GM21737 (cell line): ENCODE measurements at regions not wholly inside any gene's neighbourhood (a gene's known extent, or its start where the extent isn't known, plus 50 kb on each side); places are given as distances from the start of the nearest gene placed in this dataset.

Experiments
- ATAC-seq: cut with Tn5 transposase; IDR thresholded peaks from one replicate; pipeline ENCODE4 v1.9.1; 2021; ENCODE audit warnings: mild to moderate bottlenecking, moderate library complexity; ENCODE audit not compliant: unreplicated experiment

DNA sequence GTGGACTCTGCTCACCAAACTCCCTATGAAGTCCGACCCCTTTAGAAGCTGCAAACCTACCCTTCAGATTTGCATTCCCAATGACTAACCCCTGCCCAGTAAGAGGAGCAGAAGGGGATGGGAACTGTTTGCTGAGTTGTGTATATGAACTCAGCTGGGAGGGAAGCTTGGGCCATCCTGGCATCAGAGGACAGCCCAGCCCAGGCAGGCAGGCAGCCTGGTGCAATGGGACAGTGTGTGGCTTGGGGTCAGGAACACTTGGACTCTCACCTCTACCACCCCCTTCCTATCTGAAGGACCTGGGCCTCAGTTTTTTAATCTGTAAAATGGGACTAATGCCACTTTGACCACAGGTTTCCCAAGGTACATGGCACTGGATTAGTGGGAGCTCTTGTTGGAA is 147.4 kb upstream of the GPR26 start:
- ATAC-seq: no peak

DNA sequence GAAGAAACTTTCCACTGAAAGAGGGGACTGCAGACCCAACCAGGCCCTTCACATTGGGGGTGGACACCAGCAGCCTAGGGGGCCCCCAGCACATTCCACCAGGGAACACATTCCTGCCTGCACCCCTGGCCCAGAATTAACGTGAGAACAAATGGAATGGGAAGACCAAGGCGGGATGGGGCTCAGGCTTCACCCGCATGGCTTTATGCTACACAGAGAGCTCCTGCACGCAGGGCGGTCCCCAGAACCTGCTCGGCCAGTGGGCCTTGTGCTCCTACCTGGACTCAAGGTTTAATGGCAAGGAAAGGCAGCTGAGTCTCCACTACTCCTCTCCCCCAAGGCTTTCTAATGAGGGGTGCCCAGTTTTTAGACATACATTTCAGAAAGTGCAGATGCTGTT is 146.3 kb upstream of the GPR26 start:
- no peak for ATAC-seq

- ATAC-seq: no peak
Measured at GRCh38 chr10:123521076-123521475, 145.1 kb upstream of the GPR26 start.

GRCh38 chr10:123521556-123521955 is 144.6 kb upstream of the GPR26 start:
- no peak for ATAC-seq

GRCh38 chr10:123522702-123523312 is 143.3 kb upstream of the GPR26 start:
- no peak for ATAC-seq

- no peak for ATAC-seq
Measured at GRCh38 chr10:123523833-123524232, 142.3 kb upstream of the GPR26 start.

- no peak for ATAC-seq
Measured at GRCh38 chr10:123526356-123527064, 139.6 kb upstream of the GPR26 start.

DNA sequence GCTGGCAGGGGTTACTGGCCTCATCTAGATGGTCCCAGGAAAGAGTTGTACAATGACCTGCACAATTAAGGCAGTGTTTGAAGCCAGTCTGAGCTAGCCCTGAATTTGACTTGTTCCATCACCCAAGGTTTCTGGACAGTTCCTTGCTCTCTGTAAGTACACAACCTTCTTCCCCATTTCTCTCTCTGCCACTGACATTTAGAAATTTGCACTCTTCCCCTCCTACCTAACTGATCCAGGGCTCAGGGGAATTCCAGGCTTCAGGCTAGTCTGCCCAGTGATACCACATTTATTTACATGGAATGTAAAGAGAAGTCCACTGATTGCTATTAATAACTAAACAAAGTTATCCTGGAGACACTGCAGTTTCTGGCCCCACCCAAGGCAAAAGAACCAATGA is 139.0 kb upstream of the GPR26 start:
- ATAC-seq: no peak

DNA sequence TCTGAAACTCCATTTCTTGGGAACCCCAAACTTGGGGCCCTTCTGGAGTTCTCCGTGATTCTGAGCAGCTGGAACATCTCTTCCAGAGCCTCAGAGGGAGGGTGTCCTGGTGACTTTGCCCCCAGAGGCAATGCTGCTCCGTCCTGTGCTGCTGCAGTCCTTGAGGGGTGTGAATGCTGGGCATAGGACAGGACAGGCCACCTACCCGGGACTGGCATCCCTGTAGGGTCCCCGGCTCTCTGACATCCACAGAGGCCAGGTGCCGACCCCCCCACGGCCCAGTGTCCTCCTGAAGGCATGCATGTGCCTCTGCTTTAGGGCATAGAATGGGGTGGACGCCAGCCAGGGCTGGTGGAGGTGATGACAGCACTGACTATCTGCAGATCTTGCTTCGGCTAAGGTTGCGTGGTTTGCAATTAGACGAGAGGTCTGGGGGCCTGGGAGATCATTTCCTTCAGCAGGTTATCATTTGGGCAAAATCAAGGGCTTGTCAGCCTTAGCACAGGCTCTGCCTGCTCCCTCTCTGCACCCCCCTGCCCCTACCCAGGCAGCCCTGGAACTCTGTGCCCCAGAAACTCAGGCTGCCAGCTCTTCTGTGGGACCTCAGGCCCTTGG is 136.9 kb upstream of the GPR26 start:
- no peak for ATAC-seq

DNA sequence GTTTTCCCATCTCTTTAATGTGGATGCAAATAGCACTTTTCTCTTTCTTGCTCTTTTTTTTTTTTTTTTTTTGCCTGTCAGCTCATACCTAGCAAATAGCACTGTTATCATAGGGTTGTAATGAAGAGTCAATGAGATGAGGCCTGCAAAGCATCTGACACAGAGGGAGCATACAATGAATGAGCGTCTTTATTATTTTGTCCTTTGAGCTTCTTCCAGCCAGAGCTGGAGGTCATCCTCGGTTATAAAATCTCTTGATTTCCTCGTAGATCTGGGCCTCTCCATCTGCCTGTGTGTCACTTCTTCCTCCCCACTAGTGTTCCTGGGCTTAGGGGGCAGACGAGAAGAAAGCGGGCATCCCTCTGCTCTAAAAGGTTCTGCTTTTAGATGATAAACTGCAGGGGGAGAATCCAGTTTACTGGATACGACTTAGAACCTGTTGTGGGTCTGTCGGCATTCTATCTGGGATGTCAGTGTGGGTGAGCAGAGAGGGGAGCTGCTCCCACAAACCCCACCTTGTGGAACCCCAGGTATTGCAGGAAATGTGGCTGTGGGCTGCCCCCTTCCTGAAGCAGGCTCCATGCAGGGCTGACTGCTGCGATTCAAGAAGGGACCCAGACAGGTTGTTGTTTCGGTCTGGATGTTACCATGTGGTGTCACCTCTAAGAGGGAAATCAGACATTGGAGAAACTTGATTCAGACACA is 135.8 kb upstream of the GPR26 start:
- no peak for ATAC-seq

DNA sequence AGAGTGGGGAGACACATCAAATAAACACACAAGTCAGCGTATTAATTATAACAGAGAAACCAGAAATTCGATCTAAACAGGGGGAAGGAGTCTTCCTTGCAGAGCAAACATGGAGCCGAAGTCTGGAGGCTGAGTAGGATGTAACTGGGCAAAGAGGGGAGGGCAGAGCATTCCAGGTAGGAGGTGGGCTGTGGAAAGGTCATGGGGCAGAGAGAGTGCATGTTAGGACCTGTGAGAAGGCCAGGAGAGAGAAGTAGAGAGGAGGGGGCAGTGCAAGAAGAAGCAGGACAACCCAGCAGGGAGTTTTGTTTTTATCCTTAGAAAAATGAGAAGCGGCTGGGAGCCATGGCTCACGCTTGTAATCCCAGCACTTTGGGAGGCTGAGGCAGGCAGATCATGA is 130.8 kb upstream of the GPR26 start:
- ATAC-seq: no peak

GRCh38 chr10:123536176-123536845 is 129.8 kb upstream of the GPR26 start:
- no peak for ATAC-seq

DNA sequence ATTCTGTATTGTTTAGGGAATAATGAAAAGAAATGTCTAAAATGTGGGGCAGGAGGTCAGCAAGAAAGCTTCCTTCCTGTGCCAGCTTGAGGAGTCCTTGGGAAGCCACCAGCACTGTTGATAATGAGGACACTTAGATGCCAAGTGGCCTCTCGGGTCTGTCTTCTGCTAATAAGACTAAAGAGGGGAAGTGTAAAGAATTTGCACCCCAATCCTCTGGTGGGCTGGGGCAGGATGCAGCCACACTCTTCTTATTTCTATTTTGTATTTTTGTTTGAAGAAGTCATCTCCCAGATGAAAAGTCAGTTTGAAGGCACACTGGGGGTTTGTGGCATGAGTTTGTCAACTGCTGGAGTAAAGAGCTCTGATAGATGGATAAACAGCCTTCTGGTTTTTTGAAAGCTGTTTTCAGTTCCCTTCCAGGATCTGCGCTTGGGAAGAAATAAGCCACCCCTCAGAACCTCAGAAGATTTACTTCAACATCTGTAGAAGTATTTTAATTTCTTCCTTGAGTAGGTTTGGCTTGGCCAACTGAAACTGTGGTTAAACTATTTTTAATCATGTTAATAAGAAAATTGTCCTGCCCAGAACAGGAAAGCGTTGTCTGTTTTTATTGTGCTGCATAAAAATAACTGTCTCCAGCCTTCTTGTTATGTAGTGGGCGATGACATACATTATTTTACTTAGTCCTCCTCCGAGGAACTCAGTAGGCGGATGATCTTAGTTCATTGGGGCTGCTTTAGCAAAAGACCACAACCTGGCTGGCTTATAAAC is 128.8 kb upstream of the GPR26 start:
- ATAC-seq: no peak

DNA sequence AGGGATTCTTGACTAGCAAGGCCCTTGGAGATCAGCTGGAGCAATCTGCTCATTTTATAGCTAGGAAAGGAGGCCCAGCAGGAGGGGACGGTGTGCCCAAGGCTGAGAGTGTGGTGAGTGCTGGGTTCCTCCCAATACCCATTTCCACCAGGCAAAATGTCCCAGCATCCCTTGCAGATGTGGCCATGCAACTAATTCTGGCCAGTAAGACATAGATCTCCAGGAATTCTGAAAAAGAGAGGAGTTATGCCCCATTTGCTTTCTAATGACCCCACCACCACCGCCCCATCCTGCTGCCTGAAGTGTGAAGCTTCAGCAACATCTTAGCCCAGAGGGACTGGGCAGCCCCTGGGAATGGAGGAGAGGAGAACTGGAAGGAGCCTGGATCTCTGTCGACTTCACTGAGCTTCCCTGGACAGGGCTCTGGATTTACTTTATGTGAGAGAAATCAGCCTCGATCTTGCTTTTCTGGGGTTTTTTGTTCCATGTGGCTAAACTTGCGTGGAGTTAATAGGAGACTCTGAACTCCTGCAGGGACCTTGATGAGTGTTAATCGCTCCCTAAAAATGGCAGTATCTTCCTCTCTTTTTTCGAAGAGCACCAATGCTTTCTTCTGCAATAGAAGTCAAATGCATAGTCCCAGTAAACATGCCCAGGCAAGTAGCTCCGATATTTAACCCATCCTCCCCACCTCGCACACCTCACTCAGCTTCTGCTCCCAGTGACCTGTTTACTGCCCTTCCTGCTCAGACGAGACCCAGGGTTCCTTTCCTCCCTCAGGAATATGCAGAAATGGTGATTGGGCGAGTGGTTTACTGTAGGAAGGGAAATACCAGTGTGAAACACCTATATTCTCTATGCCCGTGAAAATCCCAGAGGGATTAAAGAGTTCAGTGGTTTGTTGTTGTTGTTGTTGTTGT is 127.5 kb upstream of the GPR26 start:
- ATAC-seq: no peak

DNA sequence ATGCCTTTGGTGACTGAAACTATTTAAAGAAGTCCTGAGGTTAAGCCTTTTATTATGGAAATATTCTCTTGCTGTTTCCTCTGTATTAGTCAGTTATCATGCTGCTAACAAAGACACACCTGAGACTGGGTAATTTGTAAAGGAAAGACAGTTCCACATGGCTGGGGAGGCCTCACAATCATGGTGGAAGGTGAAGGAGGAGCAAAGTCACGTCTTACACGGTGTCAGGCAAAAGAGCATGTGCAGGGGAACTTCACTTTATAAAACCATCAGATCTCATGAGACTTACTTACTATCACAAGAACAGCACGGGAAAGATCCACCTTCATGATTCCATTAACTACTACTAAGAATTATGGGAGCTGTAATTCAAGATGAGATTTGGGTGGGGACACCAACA is 121.2 kb upstream of the GPR26 start:
- no peak for ATAC-seq

DNA sequence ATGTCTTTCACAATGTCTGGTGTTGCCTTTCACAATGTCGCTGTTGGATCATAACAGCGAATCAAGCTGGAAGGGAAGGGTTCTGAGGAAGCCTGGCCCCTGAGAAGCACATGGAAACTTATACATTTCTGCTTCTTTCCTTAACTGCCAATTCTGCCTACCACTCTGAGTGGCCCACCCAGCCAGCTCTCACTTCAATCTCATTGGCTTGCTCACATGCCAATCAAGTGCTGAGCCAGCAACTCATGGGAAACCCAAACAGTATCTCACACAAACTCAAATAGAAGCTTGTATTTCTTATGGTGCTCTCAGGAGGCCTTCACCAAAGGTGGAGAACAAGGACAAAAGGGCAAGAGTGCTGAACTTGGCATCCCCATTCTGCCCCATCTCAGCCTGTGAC is 117.4 kb upstream of the GPR26 start:
- no peak for ATAC-seq

DNA sequence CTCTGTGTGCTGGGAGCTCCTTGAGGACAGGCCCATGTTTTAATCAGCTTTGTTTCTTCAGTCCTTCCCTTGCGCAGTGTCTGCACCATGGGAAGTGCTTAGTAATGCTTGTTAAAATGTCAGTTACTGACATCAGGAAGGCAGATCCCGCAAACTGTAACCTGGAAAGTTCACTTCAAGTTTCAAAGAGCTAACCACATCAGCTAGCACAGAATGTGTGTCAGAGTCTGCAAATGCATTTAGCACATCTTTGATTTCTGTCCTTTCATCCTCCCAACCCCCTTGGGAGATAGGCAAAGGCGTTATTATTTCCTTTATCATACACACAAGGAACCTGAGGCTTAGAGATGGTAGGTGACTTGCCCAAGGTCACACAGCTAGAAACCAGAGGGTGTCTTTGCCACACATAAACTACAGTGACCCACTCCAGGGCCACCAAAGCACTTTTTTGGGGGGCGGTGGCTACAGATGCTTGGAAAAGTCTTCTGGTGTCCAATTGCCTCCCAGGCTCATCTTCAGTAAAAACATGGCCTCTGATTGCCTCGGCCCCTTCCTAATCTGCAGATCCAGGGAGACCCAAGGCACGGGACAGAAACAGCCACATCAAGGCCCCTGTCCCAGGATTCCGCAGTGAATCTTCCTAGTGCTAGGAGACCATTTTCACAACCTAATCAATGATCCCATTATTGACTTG is 116.2 kb upstream of the GPR26 start:
- ATAC-seq: no peak

DNA sequence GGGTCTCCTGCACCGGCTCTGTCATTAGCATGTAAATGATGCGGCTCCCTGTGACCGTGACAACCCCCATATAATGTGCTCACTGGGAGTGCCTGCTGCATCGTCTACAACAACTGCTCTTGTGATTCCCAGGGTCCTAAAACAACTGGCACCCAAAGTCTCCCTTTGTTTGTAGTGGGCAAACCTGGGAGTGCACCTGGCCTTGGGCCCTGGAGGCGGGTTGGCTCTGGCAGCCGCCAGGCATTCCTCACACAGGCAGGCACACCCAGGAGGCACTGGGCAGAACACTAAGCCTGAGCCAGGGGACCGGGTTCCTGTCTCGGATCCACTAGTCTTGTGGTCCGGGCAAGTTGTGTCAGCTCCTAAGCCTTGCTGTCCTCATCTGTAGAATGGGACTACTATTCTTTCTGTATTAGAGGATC is 115.5 kb upstream of the GPR26 start:
- no peak for ATAC-seq

- ATAC-seq: no peak
Measured at GRCh38 chr10:123551259-123551658, 114.9 kb upstream of the GPR26 start.
